ENCODE measurements at regions not wholly inside any gene's neighbourhood (a gene's known extent, or its start where the extent isn't known, plus 50 kb on each side); places are given as distances from the start of the nearest gene placed in this dataset.

- DNase-seq (ENCODE audit: low read depth, low spot score) (no peak), FAIRE-seq (no peak)
- Histone ChIP-seq H3K79me2 (ENCODE audit: control insufficient read depth, insufficient read depth, low read length) (no peaks in the 10 kb centered on the region), H3K27me3 (ENCODE audit: control insufficient read depth in 2 of 2, insufficient read depth in 2 of 2, low read length in 2 of 2) (no peaks in the 10 kb centered on the region), H3K9ac (replicated peaks; ENCODE audit: extremely low read depth, insufficient read depth, low read length) (no peak overlapping the region), H3K4me3 (replicated peaks in 1 of 3; ENCODE audit: insufficient read depth in 1 of 3, low read depth in 1 of 3, low read length in 3 of 3) (no peak overlapping the region), H3K4me2 (ENCODE audit: insufficient read depth, low read length) (no peak overlapping the region), H4K20me1 (replicated peaks; ENCODE audit: control insufficient read depth, extremely low read depth, insufficient read depth, low read length) (no peaks in the 10 kb centered on the region), H3K9me1 (replicated peaks; ENCODE audit: control insufficient read depth, extremely low read depth, insufficient read depth, low read length) (no peaks in the 10 kb centered on the region), H3K4me1 (ENCODE audit: control insufficient read depth, extremely low read depth, insufficient read depth, low read length) (no peaks in the 10 kb centered on the region), H2AFZ (ENCODE audit: low read depth, low read length) (no peak overlapping the region), H3K36me3 (ENCODE audit: control insufficient read depth in 2 of 2, extremely low read depth in 1 of 2, insufficient read depth in 2 of 2, low read length in 2 of 2) (no peaks in the 10 kb centered on the region), H3K27ac (ENCODE audit: insufficient read depth, low read depth, low read length) (no peak overlapping the region), H3K9me3 (replicated peaks; ENCODE audit: control insufficient read depth, insufficient read depth, low read length) (no peaks in the 10 kb centered on the region)
- no TSS peak for BruUV-seq (replicated peaks)
- dilution Hi-C loops (cut with MboI; ENCODE audit: extremely low pct_ligation_motif_present, low sequenced_read_pairs) (no loop called here), intact Hi-C loops (cut with micrococcal nuclease) (no loop called here)
- POLR2A ChIA-PET = no interaction called here
- CTCF ChIA-PET = no interaction called here
- no peak for TF ChIP-seq CTCF (IDR thresholded peaks at IDR 0.05; ENCODE audit: extremely low read depth in 1 of 2, insufficient read depth in 1 of 2, low read depth in 1 of 2, low read length in 2 of 2)
- TF ChIP-seq POLR2AphosphoS5 (IDR thresholded peaks at IDR 0.05; ENCODE audit: insufficient read depth, low read depth, low read length) = no peak
- no peak for TF ChIP-seq FOS (IDR thresholded peaks at IDR 0.05; ENCODE audit: borderline replicate concordance, insufficient read depth, low read length)
- no peak for TF ChIP-seq EZH2 (IDR thresholded peaks at IDR 0.05; ENCODE audit: borderline replicate concordance, low read depth, low read length, severe bottlenecking)
- TF ChIP-seq MYC (IDR thresholded peaks at IDR 0.05; ENCODE audit: low read depth, low read length) = no peak
- TF ChIP-seq MAX (IDR thresholded peaks at IDR 0.05; ENCODE audit: insufficient read depth, insufficient read length) = no peak
- TF ChIP-seq JUN (IDR thresholded peaks at IDR 0.05; ENCODE audit: borderline replicate concordance, insufficient read depth, insufficient read length, low read depth) = no peak
- TF ChIP-seq GATA2 (IDR thresholded peaks at IDR 0.05; ENCODE audit: insufficient read depth, insufficient read length, low read depth, low read length) = no peak
- TF ChIP-seq POLR2A (IDR thresholded peaks at IDR 0.05; ENCODE audit: low read depth, low read length) = no peak
Observed at GRCh38 chrX:125846271-125846670, 319.8 kb downstream of the DCAF12L2 start.
